MM.1S (cell line): ENCODE measurements at regions not wholly inside any gene's neighbourhood (a gene's known extent, or its start where the extent isn't known, plus 50 kb on each side); places are given as distances from the start of the nearest gene placed in this dataset.

Experiments
- CTCF ChIP-seq: fragments of 300-600 bp; sonication (generic); IDR thresholded peaks from 2 replicates; pipeline ENCODE4 v1.5.1; 2016; ENCODE audit warnings: antibody characterized with exemption, low read length, mixed read lengths
- EZH2 ChIP-seq: fragments of 300-600 bp; sonication (generic); optimal IDR thresholded peaks from 2 replicates; pipeline ENCODE3; 2017; ENCODE audit warnings: low read depth, mild to moderate bottlenecking, antibody characterized with exemption, low read length, mixed read lengths
- EZH2phosphoT487 ChIP-seq: fragments of 300-600 bp; sonication (generic); IDR thresholded peaks from 2 replicates; pipeline ENCODE4 v1.6.1; 2018; ENCODE audit warnings: antibody characterized with exemption, low read length

GRCh38 chr6:87806099-87806498 is 104.1 kb upstream of the AKIRIN2 start:
- no peak for TF ChIP-seq CTCF
- no peak for TF ChIP-seq EZH2phosphoT487
- no peak for TF ChIP-seq EZH2
